SK-N-SH (cell line): ENCODE measurements at regions not wholly inside any gene's neighbourhood (a gene's known extent, or its start where the extent isn't known, plus 50 kb on each side); places are given as distances from the start of the nearest gene placed in this dataset.

ENCODE experiments used
- CTCF ChIA-PET: fragments of 300-600, 350-600 bp; formaldehyde crosslinking; extraction: SDS; loops from one replicate; lab custom pipeline; 2021; lab: Yijun Ruan, JAX
- POLR2A ChIA-PET: fragments of 350-600 bp; sonication (Branson Sonifier 250); formaldehyde crosslinking; extraction: SDS; loops from one replicate; lab custom pipeline; 2020; ENCODE audit warnings: antibody characterized with exemption, inconsistent platforms; lab: Yijun Ruan, JAX
- DNase-seq: peaks from one replicate; pipeline ENCODE4 v3.0.0; 2012
- H2AFZ ChIP-seq: fragments of 200-600 bp; sonication (generic); 2 replicates; pipeline ENCODE4 v1.8.1; 2016; ENCODE audit warnings: antibody characterized with exemption, mild to moderate bottlenecking, low read depth
- H3F3A ChIP-seq: fragments of 200-600 bp; sonication (generic); replicated peaks from 2 replicates; pipeline ENCODE3; 2016; ENCODE audit warnings: antibody characterized with exemption, mild to moderate bottlenecking; ENCODE audit not compliant: insufficient read depth
- H3K27ac ChIP-seq, 2 experiments: fragments of 200-500 bp in 1 of 2; fragments of 200-600 bp in 1 of 2; sonication (Bioruptor generic) in 1 of 2; sonication (generic), shearing (Covaris generic) in 1 of 2; 2 replicates each; pipeline versions ENCODE4 v1.5.1 to v1.6.1; 2014 to 2016; ENCODE audit warnings: low read depth in 2 of 2, inconsistent platforms in 1 of 2, low read length in 1 of 2, mild to moderate bottlenecking in 1 of 2, mixed read lengths in 1 of 2
- H3K27me3 ChIP-seq: fragments of 200-600 bp; sonication (generic), shearing (Covaris generic); 2 replicates; pipeline ENCODE4 v1.6.1; 2016; ENCODE audit warnings: mixed run types; ENCODE audit not compliant: insufficient read depth
- H3K36me3 ChIP-seq, 2 experiments: fragments of 200-500 bp in 1 of 2; fragments of 200-600 bp in 1 of 2; sonication (Bioruptor generic) in 1 of 2; sonication (generic) in 1 of 2; replicated peaks in 1 of 2; 2 replicates each; pipeline versions ENCODE3 to v1.5.1; 2014 to 2016; ENCODE audit warnings: low read length in 1 of 2, mild to moderate bottlenecking in 1 of 2; ENCODE audit not compliant: insufficient read depth in 2 of 2, control insufficient read depth in 1 of 2
- H3K4me1 ChIP-seq, 2 experiments: fragments of 200-500 bp in 1 of 2; fragments of 200-600 bp in 1 of 2; sonication (Bioruptor generic) in 1 of 2; sonication (generic), shearing (Covaris generic) in 1 of 2; 2 replicates each; pipeline versions ENCODE4 v1.5.1 to v1.6.1; 2014 to 2016; ENCODE audit warnings: low read depth in 1 of 2, low read length in 1 of 2, mixed run types in 1 of 2; ENCODE audit not compliant: insufficient read depth in 2 of 2, control insufficient read depth in 1 of 2
- H3K4me2 ChIP-seq: fragments of 200-600 bp; sonication (generic), shearing (Covaris generic); 2 replicates; pipeline ENCODE4 v1.6.1; 2017; ENCODE audit warnings: mixed run types
- H3K4me3 ChIP-seq, 2 experiments: fragments of 200-500 bp in 1 of 2; fragments of 200-600 bp in 1 of 2; sonication (Bioruptor generic) in 1 of 2; sonication (generic), shearing (Covaris generic) in 1 of 2; 2 replicates each; pipeline versions ENCODE4 v1.5.1 to v1.8.1; 2014 to 2016; ENCODE audit warnings: low read depth in 2 of 2, inconsistent platforms in 1 of 2, low read length in 1 of 2, mild to moderate bottlenecking in 1 of 2, mixed read lengths in 1 of 2, moderate library complexity in 1 of 2
- H3K79me2 ChIP-seq: fragments of 200-600 bp; sonication (generic); 2 replicates; pipeline ENCODE4 v1.8.1; 2017; ENCODE audit warnings: mild to moderate bottlenecking; ENCODE audit not compliant: insufficient read depth
- H3K9ac ChIP-seq: fragments of 200-600 bp; sonication (generic); 2 replicates; pipeline ENCODE4 v1.6.1; 2017; ENCODE audit warnings: mixed run types
- H3K9me2 ChIP-seq: fragments of 200-600 bp; sonication (generic); 2 replicates; pipeline ENCODE4 v1.6.1; 2017; ENCODE audit warnings: mixed run types
- H3K9me3 ChIP-seq: fragments of 200-600 bp; sonication (generic); 2 replicates; pipeline ENCODE4 v1.6.1; 2017; ENCODE audit warnings: mixed run types, mild to moderate bottlenecking, moderate library complexity
- H4K20me1 ChIP-seq: fragments of 200-600 bp; sonication (generic); 2 replicates; pipeline ENCODE4 v1.6.1; 2017; ENCODE audit warnings: mild to moderate bottlenecking, mixed run types; ENCODE audit not compliant: insufficient read depth
- EZH2phosphoT487 ChIP-seq: fragments of 200-600 bp; sonication (generic); IDR thresholded peaks from 2 replicates; pipeline ENCODE4 v1.6.1; 2017; ENCODE audit warnings: low read depth, mixed run types, mild to moderate bottlenecking, antibody characterized with exemption, moderate library complexity, borderline replicate concordance
- FOSL2 ChIP-seq: IDR thresholded peaks from 2 replicates; pipeline ENCODE4 v1.4.0; 2012; ENCODE audit warnings: low read depth, mild to moderate bottlenecking, moderate library complexity, borderline replicate concordance
- FOXJ3 ChIP-seq: sonication (generic); formaldehyde crosslinking; IDR thresholded peaks from 2 replicates; pipeline ENCODE4 v1.5.1; 2020; ENCODE audit warnings: mild to moderate bottlenecking, missing genetic modification reagents
- IRF3 ChIP-seq: fragments of 150-350 bp; IDR thresholded peaks from 2 replicates; pipeline ENCODE4 v1.6.1; 2016; ENCODE audit warnings: mild to moderate bottlenecking, low read depth, low read length
- MAX ChIP-seq: IDR thresholded peaks from 2 replicates; pipeline ENCODE4 v1.4.0; 2012; ENCODE audit warnings: low read depth
- NRF1 ChIP-seq: IDR thresholded peaks from 2 replicates; pipeline ENCODE4 v1.6.1; 2012; ENCODE audit warnings: low read depth, mild to moderate bottlenecking, low read length
- RAD21 ChIP-seq: IDR thresholded peaks from 2 replicates; pipeline ENCODE4 v1.6.1; 2012; ENCODE audit warnings: mild to moderate bottlenecking, low read length
- RFX5 ChIP-seq: IDR thresholded peaks from 2 replicates; pipeline ENCODE4 v1.6.1; 2012; ENCODE audit warnings: mild to moderate bottlenecking, improper control_type of control experiment, low read length
- RXRA ChIP-seq: IDR thresholded peaks from 2 replicates; pipeline ENCODE4 v1.4.0; 2012; ENCODE audit warnings: low read depth, mild to moderate bottlenecking, borderline replicate concordance
- SMC3 ChIP-seq: IDR thresholded peaks from 2 replicates; pipeline ENCODE4 v1.6.1; 2012; ENCODE audit warnings: low read depth, low read length, improper control_type of control experiment
- TAF1 ChIP-seq: IDR thresholded peaks from 2 replicates; pipeline ENCODE4 v1.6.1; 2012; ENCODE audit warnings: low read depth, mild to moderate bottlenecking, low read length, moderate library complexity, borderline replicate concordance
- YY1 ChIP-seq: IDR thresholded peaks from 2 replicates; pipeline ENCODE4 v1.4.0; 2012; ENCODE audit warnings: low read depth, mild to moderate bottlenecking
- WGBS: methylation state at CpG from one replicate; pipeline ENCODE4 v1.1.6; 2017; ENCODE audit warnings: low lambda C conversion rate; 5-methylcytosine and 5-hydroxymethylcytosine counted together
- TF ChIP-seq, protein P1 (sequence below): fragments of 200-600 bp; sonication (generic); IDR thresholded peaks from 2 replicates; pipeline ENCODE4 v1.6.1; 2017; ENCODE audit warnings: antibody characterized with exemption, mild to moderate bottlenecking, moderate library complexity
- TF ChIP-seq, protein P2 (sequence below): IDR thresholded peaks from 2 replicates; pipeline ENCODE4 v1.4.0; 2012; ENCODE audit warnings: low read depth, borderline replicate concordance

GRCh38 chr3:66717806-66718205 is 217.0 kb upstream of the LRIG1 start:
- no peak overlapping the region for H2AFZ ChIP-seq
- POLR2A ChIA-PET = no interaction called here
- H3K27me3 ChIP-seq = no peaks in the 10 kb centered on the region
- WGBS = 52% methylated on average over 7 of the region's 7 CpGs
- H3K9me2 ChIP-seq = no peaks in the 10 kb centered on the region
- no peaks in the 10 kb centered on the region for H3K4me1 ChIP-seq
- H3K4me2 ChIP-seq = no peak overlapping the region
- CTCF ChIA-PET = no interaction called here
- H3K79me2 ChIP-seq = no peaks in the 10 kb centered on the region
- no peak overlapping the region for H3K4me3 ChIP-seq
- no peaks in the 10 kb centered on the region for H3K9me3 ChIP-seq
- H3K27ac ChIP-seq = no peak overlapping the region
- no peak overlapping the region for H3K9ac ChIP-seq
- H3K36me3 ChIP-seq = no peaks in the 10 kb centered on the region
- no peak for DNase-seq
- no peak for TF ChIP-seq FOSL2
- TF ChIP-seq NRF1 = no peak
- TF ChIP-seq RFX5 = no peak
- TF ChIP-seq, protein P1, sequence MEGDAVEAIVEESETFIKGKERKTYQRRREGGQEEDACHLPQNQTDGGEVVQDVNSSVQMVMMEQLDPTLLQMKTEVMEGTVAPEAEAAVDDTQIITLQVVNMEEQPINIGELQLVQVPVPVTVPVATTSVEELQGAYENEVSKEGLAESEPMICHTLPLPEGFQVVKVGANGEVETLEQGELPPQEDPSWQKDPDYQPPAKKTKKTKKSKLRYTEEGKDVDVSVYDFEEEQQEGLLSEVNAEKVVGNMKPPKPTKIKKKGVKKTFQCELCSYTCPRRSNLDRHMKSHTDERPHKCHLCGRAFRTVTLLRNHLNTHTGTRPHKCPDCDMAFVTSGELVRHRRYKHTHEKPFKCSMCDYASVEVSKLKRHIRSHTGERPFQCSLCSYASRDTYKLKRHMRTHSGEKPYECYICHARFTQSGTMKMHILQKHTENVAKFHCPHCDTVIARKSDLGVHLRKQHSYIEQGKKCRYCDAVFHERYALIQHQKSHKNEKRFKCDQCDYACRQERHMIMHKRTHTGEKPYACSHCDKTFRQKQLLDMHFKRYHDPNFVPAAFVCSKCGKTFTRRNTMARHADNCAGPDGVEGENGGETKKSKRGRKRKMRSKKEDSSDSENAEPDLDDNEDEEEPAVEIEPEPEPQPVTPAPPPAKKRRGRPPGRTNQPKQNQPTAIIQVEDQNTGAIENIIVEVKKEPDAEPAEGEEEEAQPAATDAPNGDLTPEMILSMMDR = no peak
- TF ChIP-seq TAF1 = no peak
- no peak for TF ChIP-seq RXRA
- no peak for TF ChIP-seq YY1
- no peak for TF ChIP-seq RAD21
- no peak for TF ChIP-seq MAX
- no peak for TF ChIP-seq FOXJ3
- TF ChIP-seq, protein P2, sequence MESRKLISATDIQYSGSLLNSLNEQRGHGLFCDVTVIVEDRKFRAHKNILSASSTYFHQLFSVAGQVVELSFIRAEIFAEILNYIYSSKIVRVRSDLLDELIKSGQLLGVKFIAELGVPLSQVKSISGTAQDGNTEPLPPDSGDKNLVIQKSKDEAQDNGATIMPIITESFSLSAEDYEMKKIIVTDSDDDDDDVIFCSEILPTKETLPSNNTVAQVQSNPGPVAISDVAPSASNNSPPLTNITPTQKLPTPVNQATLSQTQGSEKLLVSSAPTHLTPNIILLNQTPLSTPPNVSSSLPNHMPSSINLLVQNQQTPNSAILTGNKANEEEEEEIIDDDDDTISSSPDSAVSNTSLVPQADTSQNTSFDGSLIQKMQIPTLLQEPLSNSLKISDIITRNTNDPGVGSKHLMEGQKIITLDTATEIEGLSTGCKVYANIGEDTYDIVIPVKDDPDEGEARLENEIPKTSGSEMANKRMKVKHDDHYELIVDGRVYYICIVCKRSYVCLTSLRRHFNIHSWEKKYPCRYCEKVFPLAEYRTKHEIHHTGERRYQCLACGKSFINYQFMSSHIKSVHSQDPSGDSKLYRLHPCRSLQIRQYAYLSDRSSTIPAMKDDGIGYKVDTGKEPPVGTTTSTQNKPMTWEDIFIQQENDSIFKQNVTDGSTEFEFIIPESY = no peak
- TF ChIP-seq IRF3 = no peak
- no peak for TF ChIP-seq SMC3
- no peak for TF ChIP-seq EZH2phosphoT487
- TF ChIP-seq, all 33 proteins: peak for 0
- Histone ChIP-seq H3F3A (no peaks in the 10 kb centered on the region), H4K20me1 (no peaks in the 10 kb centered on the region)
